Mucosa of stomach (tissue), 1 donor: ENCODE measurements at regions not wholly inside any gene's neighbourhood (a gene's known extent, or its start where the extent isn't known, plus 50 kb on each side); places are given as distances from the start of the nearest gene placed in this dataset.

ENCODE experiments used
- H3K27me3 ChIP-seq: one replicate; pipeline ENCODE4 v1.7.0; 2013; ENCODE audit warnings: mild to moderate bottlenecking, low read length; ENCODE audit not compliant: control insufficient read depth, insufficient read depth
- H3K36me3 ChIP-seq: one replicate; pipeline ENCODE4 v1.7.0; 2013; ENCODE audit warnings: low read length; ENCODE audit not compliant: control insufficient read depth, insufficient read depth
- H3K4me1 ChIP-seq: one replicate; pipeline ENCODE4 v1.7.0; 2013; ENCODE audit warnings: mild to moderate bottlenecking, low read length; ENCODE audit not compliant: control insufficient read depth, insufficient read depth
- H3K4me3 ChIP-seq: one replicate; pipeline ENCODE4 v1.7.0; 2013; ENCODE audit warnings: low read length
- H3K9ac ChIP-seq: one replicate; pipeline ENCODE4 v1.7.0; 2013; ENCODE audit warnings: mild to moderate bottlenecking, low read length, moderate library complexity
- H3K9me3 ChIP-seq: one replicate; pipeline ENCODE4 v1.7.0; 2013; ENCODE audit warnings: mild to moderate bottlenecking, low read length, moderate library complexity; ENCODE audit not compliant: control insufficient read depth
- donor health status: Pancreatic carcinoma.

GRCh38 chr3:182735672-182736071 lies 57.6 kb upstream of the ATP11B start:
- Histone ChIP-seq H3K4me1 (peaks cover 28% of the 10 kb centered on the region), H3K9ac (no peak overlapping the region), H3K27me3 (no peaks in the 10 kb centered on the region), H3K4me3 (no peak overlapping the region), H3K36me3 (no peaks in the 10 kb centered on the region), H3K9me3 (peaks cover 3% of the 10 kb centered on the region)

- Histone ChIP-seq H3K27me3 (no peaks in the 10 kb centered on the region), H3K9me3 (peaks cover 3% of the 10 kb centered on the region), H3K9ac (peak overlapping the region; percentile 58), H3K4me3 (no peak overlapping the region), H3K36me3 (no peaks in the 10 kb centered on the region), H3K4me1 (peaks cover 28% of the 10 kb centered on the region)
These were observed 55.5 kb upstream of the ATP11B start for GRCh38 chr3:182737825-182738224.

- Histone ChIP-seq H3K27me3 (no peaks in the 10 kb centered on the region), H3K4me1 (peaks cover 28% of the 10 kb centered on the region), H3K9me3 (peaks cover 3% of the 10 kb centered on the region), H3K9ac (peak overlapping the region; percentile 79), H3K36me3 (no peaks in the 10 kb centered on the region), H3K4me3 (peak overlapping the region; percentile 9)
These were observed 54.5 kb upstream of the ATP11B start for GRCh38 chr3:182738583-182739411.

GRCh38 chr3:182739619-182740018 lies 53.7 kb upstream of the ATP11B start:
- H3K9me3 ChIP-seq: peaks cover 3% of the 10 kb centered on the region
- peaks cover 28% of the 10 kb centered on the region for H3K4me1 ChIP-seq
- no peak overlapping the region for H3K4me3 ChIP-seq
- H3K9ac ChIP-seq: peak overlapping the region; percentile 79
- H3K36me3 ChIP-seq: no peaks in the 10 kb centered on the region
- no peaks in the 10 kb centered on the region for H3K27me3 ChIP-seq

GRCh38 chr3:182740710-182741109 lies 52.6 kb upstream of the ATP11B start:
- no peaks in the 10 kb centered on the region for H3K27me3 ChIP-seq
- H3K36me3 ChIP-seq: no peaks in the 10 kb centered on the region
- H3K4me1 ChIP-seq: peaks cover 28% of the 10 kb centered on the region
- H3K9me3 ChIP-seq: peaks cover 3% of the 10 kb centered on the region
- H3K4me3 ChIP-seq: no peak overlapping the region
- peak overlapping the region; percentile 79 for H3K9ac ChIP-seq

- H3K9me3 ChIP-seq: peaks cover 3% of the 10 kb centered on the region
- no peak overlapping the region for H3K9ac ChIP-seq
- H3K27me3 ChIP-seq: no peaks in the 10 kb centered on the region
- H3K4me3 ChIP-seq: no peak overlapping the region
- H3K4me1 ChIP-seq: peaks cover 28% of the 10 kb centered on the region
- H3K36me3 ChIP-seq: no peaks in the 10 kb centered on the region
These were observed 52.1 kb upstream of the ATP11B start for GRCh38 chr3:182741214-182741613.
